A673 (cell line): ENCODE measurements at regions not wholly inside any gene's neighbourhood (a gene's known extent, or its start where the extent isn't known, plus 50 kb on each side); places are given as distances from the start of the nearest gene placed in this dataset.

Source experiments
- BruUV-seq: library from RNA; stranded (reverse); fragments of 400-500 nt; replicated peaks from 2 replicates; lab custom pipeline; 2021; lab: Mats Ljungman, UMichigan
- CTCF ChIA-PET: fragments of 300-600 bp; sonication (Branson Sonifier 250); formaldehyde crosslinking; loops from one replicate; lab custom pipeline; 2022; ENCODE audit warnings: antibody characterized with exemption; lab: Charles Lee
- POLR2A ChIA-PET: fragments of 300-600 bp; sonication (Branson Sonifier 250); formaldehyde crosslinking; loops from one replicate; lab custom pipeline; 2022; ENCODE audit warnings: antibody characterized with exemption; ENCODE audit not compliant: low non-redundant PET; lab: Charles Lee
- DNase-seq: peaks from one replicate; pipeline ENCODE4 v3.0.0-alpha.2; 2015; ENCODE audit warnings: low spot score
- H3K27ac ChIP-seq: fragments of 200-600 bp; sonication (generic); 2 replicates; pipeline ENCODE4 v1.5.1; 2016; ENCODE audit warnings: mixed run types, low read depth, mild to moderate bottlenecking, mixed read lengths, antibody characterized with exemption, low read length; ENCODE audit not compliant: poor library complexity, severe bottlenecking
- H3K27me3 ChIP-seq: fragments of 200-600 bp; sonication (generic); replicated peaks from 2 replicates; pipeline ENCODE4 v1.6.1; 2017; ENCODE audit warnings: mixed run types, low read depth, mild to moderate bottlenecking, mixed read lengths, antibody characterized with exemption, low read length; ENCODE audit not compliant: insufficient read depth, poor library complexity
- H3K36me3 ChIP-seq: fragments of 200-600 bp; sonication (generic); 2 replicates; pipeline ENCODE4 v1.6.1; 2016; ENCODE audit warnings: mixed run types, mild to moderate bottlenecking, mixed read lengths, antibody characterized with exemption, low read length; ENCODE audit not compliant: insufficient read depth, poor library complexity, severe bottlenecking
- H3K4me1 ChIP-seq: fragments of 200-600 bp; sonication (generic); 2 replicates; pipeline ENCODE4 v1.6.1; 2017; ENCODE audit warnings: mixed run types, mild to moderate bottlenecking, mixed read lengths, antibody characterized with exemption, low read length; ENCODE audit not compliant: insufficient read depth, poor library complexity, severe bottlenecking
- H3K4me3 ChIP-seq: fragments of 200-600 bp; sonication (generic); 2 replicates; pipeline ENCODE4 v1.5.1; 2016; ENCODE audit warnings: low read depth, mixed run types, mild to moderate bottlenecking, mixed read lengths, low read length; ENCODE audit not compliant: poor library complexity, severe bottlenecking
- H3K9me3 ChIP-seq: fragments of 200-600 bp; sonication (generic); 2 replicates; pipeline ENCODE4 v1.6.1; 2016; ENCODE audit warnings: mixed run types, low read depth, mild to moderate bottlenecking, mixed read lengths, antibody characterized with exemption, low read length; ENCODE audit not compliant: poor library complexity, severe bottlenecking
- EZH2 ChIP-seq: fragments of 200-600 bp; sonication (generic); IDR thresholded peaks from 2 replicates; pipeline ENCODE4 v1.6.1; 2017; ENCODE audit warnings: borderline replicate concordance, low read depth, mild to moderate bottlenecking, mixed read lengths, antibody characterized with exemption, low read length; ENCODE audit not compliant: poor library complexity, severe bottlenecking
- intact Hi-C: fragments of 100-400 bp; cut with micrococcal nuclease; formaldehyde crosslinking; loops from one replicate; pipeline ENCODE4 v1.10.0; 2022; ENCODE audit not compliant: unreplicated experiment
- TF ChIP-seq, protein P1 (sequence below): fragments of 300-800, 200-600 bp; sonication (generic); conservative IDR thresholded peaks from 2 replicates; pipeline ENCODE4 v1.5.1; 2017; ENCODE audit warnings: low read depth, mild to moderate bottlenecking, antibody characterized with exemption, low read length, moderate library complexity, mixed read lengths

DNA sequence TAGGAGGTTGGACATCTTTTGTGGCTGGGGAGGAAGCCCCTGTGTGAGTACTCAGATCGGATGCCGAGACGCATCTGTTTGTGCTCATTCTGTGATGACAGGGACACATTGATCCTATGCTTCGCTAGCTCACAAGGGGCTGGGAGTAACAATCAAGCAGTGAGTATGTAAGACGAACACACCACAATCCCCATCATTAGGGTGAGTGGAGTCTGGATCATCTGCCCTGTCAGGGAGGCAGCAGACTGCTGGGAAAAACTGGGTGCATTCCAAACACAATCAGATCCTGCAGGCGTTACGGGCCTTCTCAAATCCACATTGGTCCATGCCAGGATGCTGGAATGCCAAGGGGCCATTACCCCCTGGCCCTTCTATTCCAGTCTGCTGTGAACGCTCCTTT, 64.1 kb upstream of the TSHZ3 start:
- H3K4me1 ChIP-seq = peaks cover 9% of the 10 kb centered on the region
- BruUV-seq = no TSS peak
- no peaks in the 10 kb centered on the region for H3K27me3 ChIP-seq
- intact Hi-C loops = no loop called here
- ChIA-PET POLR2A (no interaction called here), CTCF (no interaction called here)
- no peaks in the 10 kb centered on the region for H3K36me3 ChIP-seq
- H3K4me3 ChIP-seq = no peak overlapping the region
- H3K27ac ChIP-seq = no peak overlapping the region
- DNase-seq = no peak
- TF ChIP-seq EZH2 = no peak
- TF ChIP-seq, protein P1, sequence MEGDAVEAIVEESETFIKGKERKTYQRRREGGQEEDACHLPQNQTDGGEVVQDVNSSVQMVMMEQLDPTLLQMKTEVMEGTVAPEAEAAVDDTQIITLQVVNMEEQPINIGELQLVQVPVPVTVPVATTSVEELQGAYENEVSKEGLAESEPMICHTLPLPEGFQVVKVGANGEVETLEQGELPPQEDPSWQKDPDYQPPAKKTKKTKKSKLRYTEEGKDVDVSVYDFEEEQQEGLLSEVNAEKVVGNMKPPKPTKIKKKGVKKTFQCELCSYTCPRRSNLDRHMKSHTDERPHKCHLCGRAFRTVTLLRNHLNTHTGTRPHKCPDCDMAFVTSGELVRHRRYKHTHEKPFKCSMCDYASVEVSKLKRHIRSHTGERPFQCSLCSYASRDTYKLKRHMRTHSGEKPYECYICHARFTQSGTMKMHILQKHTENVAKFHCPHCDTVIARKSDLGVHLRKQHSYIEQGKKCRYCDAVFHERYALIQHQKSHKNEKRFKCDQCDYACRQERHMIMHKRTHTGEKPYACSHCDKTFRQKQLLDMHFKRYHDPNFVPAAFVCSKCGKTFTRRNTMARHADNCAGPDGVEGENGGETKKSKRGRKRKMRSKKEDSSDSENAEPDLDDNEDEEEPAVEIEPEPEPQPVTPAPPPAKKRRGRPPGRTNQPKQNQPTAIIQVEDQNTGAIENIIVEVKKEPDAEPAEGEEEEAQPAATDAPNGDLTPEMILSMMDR = no peak
- H3K9me3 ChIP-seq = no peaks in the 10 kb centered on the region

DNA sequence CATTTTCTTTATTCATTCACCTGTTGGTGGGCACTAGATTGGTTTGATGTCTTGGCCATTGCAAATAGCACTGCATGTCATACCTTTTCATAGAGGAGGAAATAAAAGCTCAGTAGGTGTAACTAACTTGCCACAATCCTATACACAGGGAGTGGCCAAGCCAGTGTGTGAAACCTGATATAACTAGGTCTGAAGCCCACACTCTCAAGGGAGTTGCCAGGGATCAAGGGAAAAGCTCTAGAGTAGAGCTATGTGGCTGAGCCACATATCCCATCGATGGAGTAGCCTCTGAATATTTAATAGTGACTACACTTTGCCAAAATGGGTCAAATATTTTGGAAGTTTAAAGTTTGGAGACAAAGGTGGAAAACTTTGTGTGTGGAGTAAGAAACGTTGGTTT, 66.1 kb upstream of the TSHZ3 start:
- BruUV-seq = no TSS peak
- ChIA-PET CTCF (no interaction called here), POLR2A (no interaction called here)
- DNase-seq = no peak
- Histone ChIP-seq H3K27ac (no peak overlapping the region), H3K4me3 (no peak overlapping the region), H3K9me3 (no peaks in the 10 kb centered on the region), H3K4me1 (no peaks in the 10 kb centered on the region), H3K36me3 (no peaks in the 10 kb centered on the region), H3K27me3 (no peaks in the 10 kb centered on the region)
- intact Hi-C loops = no loop called here
- TF ChIP-seq, protein P1 = no peak
- no peak for TF ChIP-seq EZH2

DNA sequence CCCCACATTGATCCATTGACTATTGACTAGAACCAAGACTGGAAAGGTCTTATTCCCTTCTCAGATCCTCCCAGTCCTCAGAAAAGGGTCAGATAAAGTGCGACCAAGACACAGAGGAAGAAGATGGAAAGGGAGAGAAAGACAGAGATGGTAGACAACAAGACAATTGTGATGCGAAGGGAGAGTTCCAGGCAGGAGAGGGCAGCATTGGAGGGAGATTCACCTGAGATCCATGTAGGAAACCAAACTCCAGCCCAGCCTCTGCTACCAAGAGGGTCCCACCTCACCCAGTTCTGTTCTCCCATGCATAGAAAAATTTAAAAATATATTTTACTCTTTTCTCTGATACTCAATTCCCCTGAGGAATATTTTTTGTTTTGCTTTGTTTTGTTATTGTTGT, 67.3 kb upstream of the TSHZ3 start:
- DNase-seq = no peak
- H3K4me1 ChIP-seq = no peaks in the 10 kb centered on the region
- TF ChIP-seq, protein P1 = no peak
- no peak for TF ChIP-seq EZH2
- H3K9me3 ChIP-seq = no peaks in the 10 kb centered on the region
- H3K4me3 ChIP-seq = no peak overlapping the region
- BruUV-seq = no TSS peak
- ChIA-PET POLR2A (no interaction called here), CTCF (no interaction called here)
- no peaks in the 10 kb centered on the region for H3K36me3 ChIP-seq
- intact Hi-C loops = no loop called here
- no peak overlapping the region for H3K27ac ChIP-seq
- H3K27me3 ChIP-seq = no peaks in the 10 kb centered on the region
